ENCODE measurements at regions not wholly inside any gene's neighbourhood (a gene's known extent, or its start where the extent isn't known, plus 50 kb on each side); places are given as distances from the start of the nearest gene placed in this dataset.

DNA sequence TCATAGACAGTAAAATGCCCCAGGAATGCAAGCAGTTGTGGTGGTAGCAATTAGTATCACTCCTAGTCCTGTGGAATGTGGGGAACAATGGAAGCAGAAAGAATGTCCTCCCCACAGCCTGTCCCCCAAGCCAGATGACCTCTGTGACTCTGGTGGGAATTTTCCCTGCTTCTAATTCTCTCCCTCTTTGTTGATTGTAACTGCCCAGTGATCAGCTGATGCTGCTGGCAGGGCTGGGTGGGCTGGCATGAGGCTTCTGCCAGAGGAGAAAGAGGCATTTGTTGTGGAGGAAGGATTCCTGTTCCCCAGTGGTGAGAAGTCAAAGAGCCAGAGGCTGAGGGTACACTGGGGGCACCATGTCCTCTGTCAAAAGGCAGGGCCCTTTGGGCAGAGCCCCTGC lies 116.7 kb upstream of the NCAM1 start:
- no peak for TF ChIP-seq POLR2AphosphoS5 (IDR thresholded peaks at IDR 0.05; ENCODE audit: low read depth, low read length)
- TF ChIP-seq, protein P1, sequence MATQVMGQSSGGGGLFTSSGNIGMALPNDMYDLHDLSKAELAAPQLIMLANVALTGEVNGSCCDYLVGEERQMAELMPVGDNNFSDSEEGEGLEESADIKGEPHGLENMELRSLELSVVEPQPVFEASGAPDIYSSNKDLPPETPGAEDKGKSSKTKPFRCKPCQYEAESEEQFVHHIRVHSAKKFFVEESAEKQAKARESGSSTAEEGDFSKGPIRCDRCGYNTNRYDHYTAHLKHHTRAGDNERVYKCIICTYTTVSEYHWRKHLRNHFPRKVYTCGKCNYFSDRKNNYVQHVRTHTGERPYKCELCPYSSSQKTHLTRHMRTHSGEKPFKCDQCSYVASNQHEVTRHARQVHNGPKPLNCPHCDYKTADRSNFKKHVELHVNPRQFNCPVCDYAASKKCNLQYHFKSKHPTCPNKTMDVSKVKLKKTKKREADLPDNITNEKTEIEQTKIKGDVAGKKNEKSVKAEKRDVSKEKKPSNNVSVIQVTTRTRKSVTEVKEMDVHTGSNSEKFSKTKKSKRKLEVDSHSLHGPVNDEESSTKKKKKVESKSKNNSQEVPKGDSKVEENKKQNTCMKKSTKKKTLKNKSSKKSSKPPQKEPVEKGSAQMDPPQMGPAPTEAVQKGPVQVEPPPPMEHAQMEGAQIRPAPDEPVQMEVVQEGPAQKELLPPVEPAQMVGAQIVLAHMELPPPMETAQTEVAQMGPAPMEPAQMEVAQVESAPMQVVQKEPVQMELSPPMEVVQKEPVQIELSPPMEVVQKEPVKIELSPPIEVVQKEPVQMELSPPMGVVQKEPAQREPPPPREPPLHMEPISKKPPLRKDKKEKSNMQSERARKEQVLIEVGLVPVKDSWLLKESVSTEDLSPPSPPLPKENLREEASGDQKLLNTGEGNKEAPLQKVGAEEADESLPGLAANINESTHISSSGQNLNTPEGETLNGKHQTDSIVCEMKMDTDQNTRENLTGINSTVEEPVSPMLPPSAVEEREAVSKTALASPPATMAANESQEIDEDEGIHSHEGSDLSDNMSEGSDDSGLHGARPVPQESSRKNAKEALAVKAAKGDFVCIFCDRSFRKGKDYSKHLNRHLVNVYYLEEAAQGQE (IDR thresholded peaks at IDR 0.05; ENCODE audit: insufficient read depth in 1 of 2, low read depth in 2 of 2, low read length in 2 of 2) = no peak
- TF ChIP-seq SIN3A (IDR thresholded peaks at IDR 0.05; ENCODE audit: borderline replicate concordance, insufficient read depth, low read length) = no peak
- TF ChIP-seq TAF1 (IDR thresholded peaks at IDR 0.05; ENCODE audit: borderline replicate concordance, insufficient read depth, low read length) = no peak
